HG02852 (cell line): ENCODE measurements at regions not wholly inside any gene's neighbourhood (a gene's known extent, or its start where the extent isn't known, plus 50 kb on each side); places are given as distances from the start of the nearest gene placed in this dataset.

ENCODE experiments used
- ATAC-seq: cut with Tn5 transposase; IDR thresholded peaks from one replicate; pipeline ENCODE4 v1.9.1; 2021; ENCODE audit warnings: mild to moderate bottlenecking, moderate library complexity; ENCODE audit not compliant: unreplicated experiment

DNA sequence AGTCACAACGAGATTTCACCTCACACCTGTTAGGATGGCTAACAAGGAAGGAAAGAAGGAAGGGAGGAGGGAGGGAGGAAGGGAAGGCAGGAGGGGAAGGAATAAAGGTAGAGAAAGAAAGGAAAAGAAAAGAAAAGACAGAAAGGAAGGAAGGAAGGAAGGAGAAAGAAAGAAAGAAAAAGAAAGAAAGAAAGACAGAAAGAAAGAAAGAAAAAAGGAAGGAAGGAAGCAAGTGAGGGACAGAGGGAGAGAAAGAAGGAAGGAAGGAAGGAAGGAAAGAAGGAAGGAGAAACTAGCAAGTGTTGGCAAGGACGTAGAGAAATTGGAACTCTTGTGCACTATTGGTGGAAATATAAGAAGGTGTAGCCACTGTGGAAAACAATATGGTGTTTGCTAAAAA is 52.2 kb downstream of the CCDC185 start:
- no peak for ATAC-seq

GRCh38 chr1:223453902-223454301 is 60.7 kb downstream of the CCDC185 start:
- ATAC-seq, result no peak

DNA sequence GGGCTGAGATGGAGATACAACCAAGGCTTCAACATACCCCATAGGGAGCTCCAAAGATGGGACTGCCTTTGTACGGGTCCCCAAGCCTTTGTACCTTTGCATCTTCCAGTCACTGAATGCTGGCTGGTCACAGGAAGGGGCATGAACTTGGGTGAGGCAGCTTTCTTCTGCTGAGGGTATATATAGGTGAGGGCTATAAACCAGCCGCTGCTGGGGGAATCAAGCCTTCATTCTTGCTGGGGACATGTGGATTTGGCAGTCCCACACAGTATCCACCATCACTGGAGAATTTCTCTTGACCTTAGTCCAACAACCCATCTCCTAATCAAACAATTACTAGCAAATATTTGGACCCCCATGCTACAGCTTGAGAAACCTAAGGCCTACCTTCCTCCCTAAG is 61.7 kb downstream of the CCDC185 start:
- ATAC-seq, result no peak

GRCh38 chr1:223455470-223455869 is 62.3 kb downstream of the CCDC185 start:
- no peak for ATAC-seq

DNA sequence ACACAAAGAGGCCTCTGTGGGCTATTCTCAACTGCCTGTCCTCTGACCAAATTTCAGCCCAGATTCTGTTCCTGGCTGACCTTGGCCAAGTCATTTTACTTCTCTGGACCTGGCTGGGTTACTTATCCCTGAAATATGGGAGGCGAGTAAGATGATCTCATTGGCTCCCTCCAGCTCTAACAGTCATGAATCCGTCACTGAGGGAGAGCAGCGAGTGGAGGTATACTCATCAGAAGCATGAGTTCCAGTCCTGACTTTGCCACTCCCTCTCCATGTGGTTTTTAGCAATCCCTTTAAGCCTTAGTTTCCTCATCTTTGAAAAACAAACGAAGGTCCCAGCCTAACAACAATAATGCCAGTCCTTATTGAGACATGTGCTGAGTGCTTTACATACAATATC is 63.5 kb downstream of the CCDC185 start:
- ATAC-seq, result no peak

GRCh38 chr1:223460566-223461189 is 67.5 kb downstream of the CCDC185 start:
- ATAC-seq, result no peak

DNA sequence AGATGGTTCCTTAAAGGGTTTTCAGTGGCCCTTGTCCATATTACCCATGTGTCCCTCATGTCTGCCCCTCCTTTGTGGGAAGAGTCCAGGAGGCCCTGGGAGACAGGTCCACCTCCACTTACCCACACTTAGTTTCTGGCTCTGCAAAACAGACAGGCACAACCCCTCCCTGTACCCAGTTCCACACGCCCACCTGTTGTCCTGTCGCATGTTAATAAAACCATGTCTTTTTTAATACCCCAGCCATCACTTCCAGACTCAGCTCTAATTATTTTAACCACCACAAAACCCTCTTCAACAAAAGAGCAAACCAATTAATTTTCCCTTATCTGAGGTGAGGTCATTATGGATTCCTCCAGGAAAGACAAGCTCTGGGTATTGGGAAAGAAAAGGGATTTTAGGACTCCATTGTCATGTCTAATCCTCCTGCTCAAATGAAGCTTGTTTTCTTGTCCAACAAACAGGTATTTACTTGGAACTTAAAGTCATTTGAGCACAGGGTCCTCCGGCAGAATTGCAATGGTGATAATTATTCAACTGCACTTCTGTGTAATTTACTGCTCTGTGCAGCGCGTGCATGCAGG is 68.9 kb downstream of the CCDC185 start:
- no peak for ATAC-seq

GRCh38 chr1:223462866-223463404 is 69.7 kb downstream of the CCDC185 start:
- no peak for ATAC-seq

DNA sequence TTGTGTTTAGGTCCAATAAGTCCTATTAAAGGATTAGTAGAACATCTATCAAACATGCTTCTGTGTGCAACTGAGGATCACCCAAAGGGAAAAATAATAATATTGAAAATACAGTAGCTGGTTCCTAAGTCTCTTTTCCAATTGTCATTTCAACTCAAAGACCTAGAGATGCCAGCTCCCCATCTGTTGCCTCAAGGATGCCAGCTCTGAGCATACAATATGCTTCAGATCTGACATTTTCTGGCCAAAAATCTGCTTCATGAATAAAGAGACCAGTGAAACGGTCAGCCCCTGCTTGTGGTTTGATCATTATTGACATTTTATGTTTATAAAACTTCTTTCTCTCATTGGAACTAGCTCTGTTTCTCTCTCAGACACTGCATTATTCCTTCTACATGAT is 72.9 kb downstream of the CCDC185 start:
- no peak for ATAC-seq

DNA sequence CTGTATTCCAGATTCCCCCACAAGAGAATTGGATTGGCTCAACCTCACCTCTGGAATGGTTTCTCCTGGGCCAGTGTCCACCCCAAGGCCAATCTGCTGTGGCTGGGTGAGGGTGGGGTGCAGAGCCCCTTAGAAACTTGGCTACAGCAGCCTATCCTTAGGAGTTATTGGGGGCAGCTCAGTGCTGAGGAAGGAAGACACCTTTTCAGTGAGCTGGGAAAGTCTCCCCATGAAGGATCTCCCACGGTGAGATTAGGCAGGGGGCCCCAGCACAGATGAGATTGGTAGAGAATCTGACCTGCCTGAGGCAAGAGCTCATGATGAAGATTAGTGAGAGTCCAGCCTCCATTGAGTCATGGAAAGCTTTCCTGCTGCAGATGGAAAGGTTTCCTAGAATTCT is 78.4 kb downstream of the CCDC185 start:
- ATAC-seq, result no peak

- ATAC-seq, result no peak
Observed at GRCh38 chr1:223472057-223472456, 78.8 kb downstream of the CCDC185 start.

GRCh38 chr1:223473601-223474344 is 80.6 kb downstream of the CCDC185 start:
- ATAC-seq, result no peak

DNA sequence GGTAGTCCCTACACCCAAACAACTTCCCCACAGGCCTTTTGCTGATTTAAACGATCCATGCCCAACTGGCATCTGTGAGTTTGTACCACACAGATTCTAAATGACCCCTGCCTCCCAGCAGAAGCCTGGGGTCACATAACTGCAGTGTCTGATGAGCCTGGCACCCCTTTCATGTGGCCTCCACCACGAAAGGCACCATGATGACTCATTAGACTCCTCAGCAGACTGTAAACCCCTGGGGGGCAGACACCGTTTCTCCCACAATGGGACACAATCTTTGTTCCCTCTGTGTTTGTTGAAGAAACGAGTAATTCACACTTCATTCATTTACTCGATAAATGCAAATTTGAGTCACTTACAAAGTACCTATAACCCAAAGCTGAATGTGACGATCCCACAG is 81.6 kb downstream of the CCDC185 start:
- no peak for ATAC-seq

- ATAC-seq, result no peak
Observed at GRCh38 chr1:223477456-223477855, 84.2 kb downstream of the CCDC185 start.

DNA sequence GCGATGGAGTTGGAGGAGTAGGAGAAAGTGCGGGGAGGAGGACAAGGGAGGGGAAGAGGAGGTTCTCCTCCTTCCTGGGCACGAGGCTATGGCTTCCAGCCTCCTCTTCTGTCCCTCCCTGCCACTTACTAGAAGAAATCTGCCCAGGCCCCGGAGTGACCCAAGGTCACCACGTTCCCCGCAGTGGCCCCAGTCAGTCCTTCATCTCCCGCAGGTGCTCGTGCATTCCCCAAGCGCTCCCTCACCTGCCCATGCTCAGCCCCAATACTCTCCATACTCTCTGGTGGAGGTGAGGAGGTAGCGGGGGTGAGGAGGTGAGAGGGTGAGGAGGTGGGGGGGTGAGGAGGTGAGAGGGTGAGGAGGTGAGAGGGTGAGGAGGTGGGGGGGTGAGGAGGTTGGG is 85.4 kb downstream of the CCDC185 start:
- no peak for ATAC-seq

DNA sequence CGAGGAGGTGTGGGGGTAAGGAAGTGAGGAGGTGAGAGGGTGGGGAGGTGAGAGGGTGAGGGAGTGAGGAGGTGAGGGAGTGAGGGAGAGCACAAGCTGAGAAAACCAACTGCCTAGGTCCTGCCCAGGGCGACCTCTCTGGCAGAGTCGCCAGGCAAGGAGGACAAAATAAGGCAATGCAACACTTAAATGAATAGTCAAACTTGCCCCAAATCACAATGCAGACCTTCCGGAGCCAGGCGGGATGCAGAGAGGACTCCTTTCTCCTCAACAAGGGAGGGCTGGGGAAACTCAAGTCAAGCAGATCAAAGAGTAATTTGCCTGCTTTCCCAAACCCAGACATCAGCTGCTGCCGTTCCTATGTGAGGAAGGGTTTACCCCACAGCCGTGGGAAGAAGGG is 86.0 kb downstream of the CCDC185 start:
- ATAC-seq, result no peak

GRCh38 chr1:223479718-223480425 is 86.7 kb downstream of the CCDC185 start:
- no peak for ATAC-seq

DNA sequence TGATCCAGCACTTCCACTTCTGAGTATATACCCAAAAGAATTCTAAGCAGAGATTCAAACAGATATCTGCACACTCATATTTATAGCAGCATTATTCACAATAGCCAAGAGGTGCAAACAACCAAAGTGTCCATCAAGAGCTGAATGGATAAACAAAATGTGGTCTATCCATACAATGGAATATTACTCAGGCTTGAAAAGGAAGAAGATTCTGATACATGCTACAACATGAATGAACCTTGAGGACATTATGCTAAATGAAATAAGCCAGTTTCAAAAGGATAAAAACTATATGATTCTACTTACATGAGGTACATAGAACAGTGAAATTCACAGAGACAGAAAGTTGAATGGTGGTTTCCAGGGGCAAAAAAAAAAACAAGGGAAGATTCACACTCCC is 88.9 kb downstream of the CCDC185 start:
- no peak for ATAC-seq

DNA sequence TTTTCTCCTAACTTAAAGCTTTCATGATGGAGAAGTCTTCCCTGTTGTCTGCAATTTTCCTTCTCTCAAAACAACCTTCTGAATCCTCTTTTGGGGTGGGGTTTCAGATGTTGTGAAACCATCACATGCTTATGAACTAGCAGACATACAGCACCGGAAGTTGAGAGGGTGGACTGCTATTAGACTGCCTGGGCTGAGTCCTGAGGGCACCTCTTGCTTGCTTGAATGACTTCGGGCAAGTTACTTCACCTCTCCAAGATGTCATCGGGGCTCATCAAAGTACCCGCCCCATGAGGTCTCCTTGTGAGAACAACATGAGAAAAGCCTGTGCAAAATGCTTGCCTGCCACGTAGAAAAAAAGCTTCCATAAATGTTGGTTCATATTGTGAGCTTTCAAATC is 89.6 kb downstream of the CCDC185 start:
- peak; percentile 65 for ATAC-seq

DNA sequence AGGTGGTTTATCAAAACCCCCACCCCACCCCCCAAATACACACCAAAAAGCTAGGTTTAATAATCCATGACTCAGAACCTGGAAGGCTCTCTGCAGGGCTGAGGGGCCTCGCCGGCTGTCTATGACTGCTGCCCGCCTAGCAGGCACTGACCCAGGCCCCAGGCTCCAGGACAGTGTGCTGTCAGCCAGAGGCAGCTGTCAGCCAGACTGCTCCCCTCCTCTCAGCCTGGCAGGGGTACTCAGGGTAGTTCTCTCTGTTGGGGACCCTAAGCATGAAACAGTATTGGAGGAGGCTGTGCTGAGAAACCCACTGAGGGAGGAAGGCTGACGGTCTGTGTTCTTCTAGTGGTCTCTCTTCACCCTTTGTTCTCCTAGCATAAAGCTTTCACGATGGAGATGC is 90.3 kb downstream of the CCDC185 start:
- ATAC-seq, result no peak

DNA sequence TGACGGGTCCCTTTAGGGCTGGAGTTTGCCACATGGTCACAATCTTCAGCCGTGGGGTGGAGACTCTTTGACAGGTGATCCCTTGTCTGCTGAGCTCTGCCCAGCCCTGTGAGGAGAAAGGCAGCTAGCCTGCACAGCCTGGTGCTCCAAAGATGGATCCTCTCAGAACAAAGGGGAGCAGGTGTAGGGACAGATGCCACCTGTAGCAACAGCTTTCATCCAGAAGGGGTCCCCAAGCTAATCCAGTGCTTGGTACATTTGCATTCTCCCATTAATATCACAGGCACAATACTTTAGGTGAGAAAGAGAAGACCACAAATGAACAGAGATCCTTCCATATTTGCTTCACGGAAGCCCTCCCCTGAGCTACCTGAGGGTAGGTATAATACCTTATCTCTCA is 93.2 kb downstream of the CCDC185 start:
- no peak for ATAC-seq
